HG03442 (cell line): ENCODE measurements at regions not wholly inside any gene's neighbourhood (a gene's known extent, or its start where the extent isn't known, plus 50 kb on each side); places are given as distances from the start of the nearest gene placed in this dataset.
A peak's percentile ranks its signal among the peaks of the same experiment; 100 is the strongest.

ENCODE experiments used
- ATAC-seq: cut with Tn5 transposase; IDR thresholded peaks from one replicate; pipeline ENCODE4 v1.9.1; 2021; ENCODE audit warnings: mild to moderate bottlenecking, moderate library complexity; ENCODE audit not compliant: unreplicated experiment

- ATAC-seq, result no peak
Observed at GRCh38 chr14:65278589-65278988, 133.9 kb upstream of the FUT8 start.

GRCh38 chr14:65279510-65279909 lies 133.0 kb upstream of the FUT8 start:
- ATAC-seq, result no peak

GRCh38 chr14:65279958-65280357 lies 132.6 kb upstream of the FUT8 start:
- no peak for ATAC-seq

GRCh38 chr14:65280653-65281052 lies 131.9 kb upstream of the FUT8 start:
- no peak for ATAC-seq

GRCh38 chr14:65281991-65282895 lies 130.3 kb upstream of the FUT8 start:
- ATAC-seq, result no peak

- ATAC-seq, result no peak
Observed at GRCh38 chr14:65282896-65283253, 129.7 kb upstream of the FUT8 start.

GRCh38 chr14:65286443-65286842 lies 126.1 kb upstream of the FUT8 start:
- no peak for ATAC-seq

DNA sequence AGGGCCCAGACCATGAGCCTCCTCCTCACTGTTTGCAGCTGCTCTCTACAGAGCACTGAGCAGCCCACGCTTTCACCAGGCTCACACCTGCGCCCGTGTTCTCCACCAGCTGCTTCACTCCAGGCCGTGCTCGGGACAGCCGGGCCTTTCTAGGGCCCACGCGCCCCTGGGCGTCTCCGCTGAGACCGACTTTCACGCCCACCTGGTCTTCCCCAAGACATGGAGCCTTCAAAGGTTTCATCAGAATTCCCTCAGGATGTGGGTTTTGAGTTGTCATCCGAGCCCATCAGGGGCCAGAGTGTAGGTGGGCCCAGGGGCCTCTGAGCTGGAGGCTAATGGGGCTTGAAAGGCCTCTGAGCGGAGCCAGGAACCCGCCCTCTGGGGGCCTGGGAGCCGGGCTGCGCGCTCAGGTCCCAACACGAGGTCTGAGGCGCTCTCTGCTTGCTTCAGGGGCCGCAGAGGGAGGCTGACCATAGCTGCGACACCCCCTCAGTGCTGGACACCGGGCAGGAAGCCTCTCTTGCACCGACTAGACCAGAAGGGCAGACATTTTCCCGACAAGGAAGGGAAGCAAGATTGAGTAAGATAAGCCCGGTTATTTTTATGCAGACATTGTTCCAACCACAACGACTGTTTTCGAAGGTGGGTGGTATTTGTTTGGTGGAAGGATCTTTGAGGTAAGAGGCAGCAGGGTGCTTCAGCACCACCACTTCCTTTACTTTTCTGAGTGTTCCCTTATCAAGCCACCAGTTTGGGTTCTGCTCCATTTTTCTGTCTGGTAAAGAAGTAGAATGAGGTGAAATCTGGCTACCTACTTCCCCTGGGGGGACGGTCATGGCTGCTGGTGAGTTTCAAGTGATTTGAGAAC lies 125.0 kb upstream of the FUT8 start:
- ATAC-seq, result peak; percentile 63

- no peak for ATAC-seq
Observed at GRCh38 chr14:65290830-65291229, 121.7 kb upstream of the FUT8 start.

- no peak for ATAC-seq
Observed at GRCh38 chr14:65291531-65291930, 121.0 kb upstream of the FUT8 start.

GRCh38 chr14:65294816-65295215 lies 117.7 kb upstream of the FUT8 start:
- ATAC-seq, result no peak

DNA sequence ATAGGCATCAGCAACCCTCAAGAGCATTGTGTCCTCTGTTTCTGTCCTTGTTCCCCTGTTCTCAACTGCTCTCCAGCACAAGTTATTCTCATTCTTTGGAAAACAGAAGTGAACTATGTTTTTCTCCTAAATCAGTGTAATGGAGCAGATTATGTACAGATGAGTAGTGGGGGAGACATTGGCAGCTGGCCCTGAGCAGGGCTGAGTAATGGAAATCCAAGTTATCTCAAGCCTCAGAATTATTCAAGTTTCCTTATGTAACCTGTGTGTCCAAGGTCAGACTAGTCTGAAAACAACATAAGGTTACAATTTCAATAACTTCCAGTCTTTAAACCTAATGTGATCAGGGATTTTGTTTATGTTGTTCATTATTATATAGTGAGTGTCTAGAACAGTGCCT lies 116.1 kb upstream of the FUT8 start:
- no peak for ATAC-seq

DNA sequence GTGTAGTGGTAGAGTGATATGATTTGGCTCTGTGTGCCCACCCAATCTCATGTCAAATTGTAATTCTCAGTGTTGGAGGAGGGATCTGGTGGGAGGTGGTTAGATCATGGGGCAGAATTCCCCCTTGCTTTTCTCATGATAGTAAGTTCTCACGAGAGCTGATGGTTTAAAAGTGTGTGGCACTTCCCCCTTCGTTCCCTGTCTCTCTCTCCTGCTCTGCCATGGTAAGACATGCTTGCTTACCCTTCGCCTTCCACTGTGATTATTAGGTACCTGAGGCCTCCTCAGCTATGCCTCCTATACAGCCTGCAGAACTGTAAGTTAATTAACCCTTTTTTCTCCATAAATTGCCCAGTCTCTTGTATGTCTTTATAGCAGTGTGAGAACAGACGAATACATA lies 115.7 kb upstream of the FUT8 start:
- ATAC-seq, result no peak

- no peak for ATAC-seq
Observed at GRCh38 chr14:65297744-65298143, 114.8 kb upstream of the FUT8 start.

GRCh38 chr14:65299826-65300225 lies 112.7 kb upstream of the FUT8 start:
- ATAC-seq, result no peak

DNA sequence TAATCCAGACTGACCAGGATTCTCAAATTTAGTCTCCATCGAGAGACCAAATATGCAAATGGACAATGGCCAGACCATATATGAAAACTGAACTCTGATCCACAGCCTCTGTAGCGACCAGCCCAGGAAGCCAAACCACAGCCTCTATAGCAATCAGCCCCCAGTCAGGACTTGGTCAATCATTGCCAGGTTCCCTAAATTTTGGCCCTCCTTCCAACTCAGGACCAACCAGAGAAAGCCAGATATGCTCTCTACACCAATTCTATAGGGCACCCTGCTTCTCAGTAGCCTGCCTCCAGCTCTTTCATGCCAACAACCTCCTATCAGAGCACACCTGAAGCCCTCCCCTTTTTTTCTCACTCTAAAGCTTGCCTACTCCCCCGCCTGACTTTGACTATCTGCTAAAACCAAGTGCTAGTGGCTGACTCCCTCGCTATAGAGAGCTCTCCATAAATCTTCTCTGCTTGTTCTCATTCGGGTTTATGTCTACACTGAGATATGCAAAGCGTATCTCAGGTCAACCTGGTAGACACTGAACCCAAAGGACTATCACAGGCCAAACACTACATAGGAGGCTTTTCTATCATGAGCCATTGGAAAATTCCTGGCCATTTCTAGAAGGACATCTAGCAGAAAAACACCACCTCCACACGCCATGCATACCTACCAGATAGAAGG lies 110.5 kb upstream of the FUT8 start:
- peak; percentile 56 for ATAC-seq

GRCh38 chr14:65302571-65303189 lies 109.8 kb upstream of the FUT8 start:
- ATAC-seq, result peak; percentile 42

- no peak for ATAC-seq
Observed at GRCh38 chr14:65303190-65303898, 109.2 kb upstream of the FUT8 start.

DNA sequence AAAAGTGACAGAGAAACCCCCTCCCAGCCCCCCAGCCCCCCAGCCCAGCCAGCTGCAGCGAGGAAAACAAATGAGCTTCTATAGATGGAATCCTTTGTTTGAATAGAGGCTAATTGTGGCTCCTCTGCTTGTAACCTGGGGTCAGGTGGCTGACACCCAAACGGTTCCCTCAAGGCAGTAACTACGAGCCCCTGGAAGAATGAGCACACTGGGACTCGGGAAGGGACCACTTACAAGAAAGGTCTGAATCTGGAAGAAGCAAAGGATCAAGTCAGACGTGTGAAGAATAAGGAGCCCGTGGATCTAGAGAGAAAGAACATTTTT lies 108.7 kb upstream of the FUT8 start:
- no peak for ATAC-seq

GRCh38 chr14:65304239-65304638 lies 108.3 kb upstream of the FUT8 start:
- no peak for ATAC-seq

- ATAC-seq, result no peak
Observed at GRCh38 chr14:65304963-65305362, 107.6 kb upstream of the FUT8 start.
